Heart right ventricle (tissue), 16 donors: ENCODE measurements at regions not wholly inside any gene's neighbourhood (a gene's known extent, or its start where the extent isn't known, plus 50 kb on each side); places are given as distances from the start of the nearest gene placed in this dataset.
"Not testable (repeated sequence)": the region's sequence is repeated elsewhere in the genome, so short reads cannot be mapped to it uniquely, and the experiment has no call there.

Source experiments
- ATAC-seq, 8 donors: fragments of 200-7000 bp; cut with Tn5 transposase; one replicate each; pipeline ENCODE4 v1.9.1; 2020; ENCODE audit warnings: mild to moderate bottlenecking in 8 of 8, moderate library complexity in 8 of 8, moderate number of reproducible peaks in 1 of 8
- DNase-seq, 2 donors: peaks; one replicate each; pipeline ENCODE4 v3.0.0-alpha.2; 2020
- H3K27ac ChIP-seq, 10 donors: fragments of 200-600 bp; sonication (generic) in 2 of 10; one replicate each; pipeline versions ENCODE4 v1.5.0 to v1.8.0; 2020 to 2022; ENCODE audit warnings: mild to moderate bottlenecking in 3 of 10
- H3K27me3 ChIP-seq, 7 donors: fragments of 200-600 bp; one replicate each; pipeline ENCODE4 v1.8.0; 2021 to 2022; ENCODE audit warnings: mild to moderate bottlenecking in 2 of 7
- H3K36me3 ChIP-seq, 9 donors: fragments of 200-600 bp; sonication (generic) in 1 of 9; one replicate each; pipeline versions ENCODE4 v1.5.0 to v1.8.0; 2020 to 2022; ENCODE audit warnings: mild to moderate bottlenecking in 2 of 9
- H3K4me1 ChIP-seq, 9 donors: fragments of 200-600 bp; sonication (generic) in 1 of 9; one replicate each; pipeline versions ENCODE4 v1.5.0 to v1.8.0; 2020 to 2022; ENCODE audit warnings: mild to moderate bottlenecking in 4 of 9
- H3K4me3 ChIP-seq, 10 donors: fragments of 200-600 bp; sonication (generic) in 2 of 10; one replicate each; pipeline versions ENCODE4 v1.5.0 to v1.8.0; 2020 to 2022; ENCODE audit warnings: mild to moderate bottlenecking in 7 of 10, moderate library complexity in 2 of 10
- H3K9me3 ChIP-seq, 11 donors: fragments of 200-600 bp in 10 of 11; sonication (generic) in 2 of 11; one replicate each; pipeline versions ENCODE4 v1.5.0 to v1.8.0; 2013 to 2022; ENCODE audit warnings: mild to moderate bottlenecking in 2 of 11, control low read depth in 1 of 11, moderate library complexity in 1 of 11
- CTCF ChIP-seq, 9 donors: fragments of 200-600 bp; sonication (generic) in 2 of 9; IDR thresholded peaks; one replicate each; pipeline versions ENCODE4 v1.5.0 to v1.8.0; 2021 to 2022; ENCODE audit warnings: antibody characterized with exemption in 9 of 9, mild to moderate bottlenecking in 5 of 9, moderate library complexity in 1 of 9
- WGBS, 2 donors: extraction: QIAGEN DNeasy Blood & Tissue Kit; methylation state at CpG; one replicate each; pipeline ENCODE4 v1.1.7; 2013; ENCODE audit warnings: inconsistent platforms in 1 of 2; 5-methylcytosine and 5-hydroxymethylcytosine counted together
- intact Hi-C, 10 donors: fragments of 100-400 bp; cut with DNase I; formaldehyde crosslinking; loops; one replicate each; pipeline versions ENCODE4 v1.11.1 to v1.14.2; 2022
- donor health status: Arrhythmogenic right ventricular cardiomyopathy.
- donor health status: ischemic (EF 13 %, LVEDD 7.1; RV severe dilation, severe dysfunction).
- donor health status: healthy with polysubstance abuse.
- donor health status: DM: no; HTN: yes; CAD: no.
- donor health status: DM: no; HTN: no; CAD: no.
- donor health status: ischemic (EF 25% LVEDD 6.9; RV normal size, moderate dysfunction).
- donor health status: ischemic (EF 25% LVEDD 5.7; RV mildly dilated, moderate dysfunction).
- donor health status: healthy.
- donor health status: DM: yes; HTN: yes; CAD: no.
- donor health status: Ischemic cardiomyopathy.
- donor health status: ischemic (EF 35%, LVEDD 5.7; RV mildly dilated, moderate dysfunction).
- donor health status: nonischemic (EF 11% LVEDD 7.7; RV severe dilation, severe dysfunction).
- donor health status: DM: yes; HTN: yes; CAD: no.
- donor health status: PGD.
- donor health status: ischemic (EF 29% LVEDD 5.4; RV normal size, mild dysfunction).
- donor health status: nonischemic (EF 23%, LVEDD 6.1; RV moderate dilation, normal function).

- H3K36me3 ChIP-seq, H3K4me3 ChIP-seq, ATAC-seq, H3K27ac ChIP-seq, H3K27me3 ChIP-seq, intact Hi-C loops, DNase-seq, H3K4me1 ChIP-seq: not testable (repeated sequence)
- 63 to 69% methylated on average over 15 of the region's 15 CpGs for WGBS, 2 donors
- peaks cover 0 to 10% (median 0%) of the 10 kb centered on the region in 11 donors for H3K9me3 ChIP-seq
Observed at GRCh38 chr4:27075603-27076002, 215.0 kb downstream of the STIM2 start.

- 43 to 50% methylated on average over 4 of the region's 4 CpGs for WGBS, 2 donors
Observed at GRCh38 chr4:27078934-27079455, 218.4 kb downstream of the STIM2 start.

GRCh38 chr4:27081675-27082586, 221.3 kb downstream of the STIM2 start:
- TF ChIP-seq CTCF (IDR thresholded peaks at IDR 0.05), result no peak
- H3K4me3 ChIP-seq, result no peak overlapping the region
- intact Hi-C loops, result loop anchor here in 1 of 10 donors (10.0 kb wide), 1 partner anchor 167 kb away; no protein-coding TSS in a partner anchor
- peaks cover 0 to 44% (median 40%) of the 10 kb centered on the region in 7 donors for H3K27me3 ChIP-seq
- no peak overlapping the region for H3K27ac ChIP-seq
- no peak for DNase-seq
- peaks cover 0 to 10% (median 0%) of the 10 kb centered on the region in 11 donors for H3K9me3 ChIP-seq
- no peak for ATAC-seq
- 42 to 47% methylated on average over 6 of the region's 6 CpGs for WGBS, 2 donors
- peaks cover 0 to 24% (median 9%) of the 10 kb centered on the region in 9 donors for H3K4me1 ChIP-seq
- no peaks in the 10 kb centered on the region for H3K36me3 ChIP-seq

More at GRCh38 chr4:27078934-27079455, 218.4 kb downstream of the STIM2 start:
- Histone ChIP-seq H3K36me3 (no peaks in the 10 kb centered on the region), H3K27ac (no peak overlapping the region), H3K4me1 (peaks cover 0 to 6% (median 0%) of the 10 kb centered on the region in 9 donors), H3K27me3 (peaks cover 0 to 14% (median 11%) of the 10 kb centered on the region in 7 donors), H3K4me3 (no peak overlapping the region), H3K9me3 (peaks cover 0 to 10% (median 0%) of the 10 kb centered on the region in 11 donors)
- no peak for ATAC-seq
- no peak for DNase-seq
- no peak for TF ChIP-seq CTCF (IDR thresholded peaks at IDR 0.05)
- intact Hi-C loops, result no loop called here

- intact Hi-C loops, result loop anchor here in 1 of 10 donors (10.0 kb wide), 1 partner anchor 168 kb away; no protein-coding TSS in a partner anchor
- TF ChIP-seq CTCF (IDR thresholded peaks at IDR 0.05), result no peak
- Histone ChIP-seq H3K9me3 (peaks cover 0 to 6% (median 0%) of the 10 kb centered on the region in 11 donors), H3K27me3 (peaks cover 0 to 52% (median 48%) of the 10 kb centered on the region in 7 donors), H3K4me3 (no peak overlapping the region), H3K27ac (no peak overlapping the region), H3K36me3 (no peaks in the 10 kb centered on the region), H3K4me1 (peaks cover 0 to 24% (median 9%) of the 10 kb centered on the region in 9 donors)
- DNase-seq (no peak), ATAC-seq (no peak)
- 82 to 92% methylated on average over 4 of the region's 4 CpGs for WGBS, 2 donors
Observed at GRCh38 chr4:27082776-27083175, 222.1 kb downstream of the STIM2 start.
